ENCODE measurements at regions not wholly inside any gene's neighbourhood (a gene's known extent, or its start where the extent isn't known, plus 50 kb on each side); places are given as distances from the start of the nearest gene placed in this dataset.
"Not testable (repeated sequence)": the region's sequence is repeated elsewhere in the genome, so short reads cannot be mapped to it uniquely, and the experiment has no call there.

DNA sequence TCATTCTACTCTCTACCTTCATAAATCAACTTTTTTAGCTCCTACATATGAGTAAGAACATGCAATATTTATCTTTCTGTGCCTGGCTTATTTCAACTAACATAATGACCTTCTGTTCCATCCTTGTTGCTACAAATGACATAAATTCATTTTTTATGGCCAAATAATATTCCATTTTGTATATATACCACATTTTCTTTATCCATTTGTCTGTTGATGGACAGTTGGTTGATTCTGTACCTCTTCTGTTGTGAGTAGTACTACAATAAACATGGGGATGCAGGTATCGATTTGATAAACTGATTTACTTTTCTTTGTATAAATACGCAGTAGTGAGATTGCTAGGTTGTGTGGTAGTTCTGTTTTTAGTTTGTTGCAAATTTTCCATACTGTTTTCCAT lies 279.5 kb upstream of the NFIA start:
- Histone ChIP-seq H3K4me3 (no peak overlapping the region), H3K4me1 (no peaks in the 10 kb centered on the region), H3K36me3 (ENCODE audit: insufficient read depth in 1 of 2, low read depth in 1 of 2) (no peaks in the 10 kb centered on the region), H3K9me3 (peaks cover 4% of the 10 kb centered on the region), H3K27ac (no peak overlapping the region), H3K27me3 (ENCODE audit: insufficient read depth in 3 of 3, low read length in 2 of 3) (no peaks in the 10 kb centered on the region)
- 98 to 99% (median 99%) methylated on average over 2 of the region's 2 CpGs for WGBS, 3 donors
- intact Hi-C loops (cut with DNase I): no loop called here
- TF ChIP-seq, protein P1, sequence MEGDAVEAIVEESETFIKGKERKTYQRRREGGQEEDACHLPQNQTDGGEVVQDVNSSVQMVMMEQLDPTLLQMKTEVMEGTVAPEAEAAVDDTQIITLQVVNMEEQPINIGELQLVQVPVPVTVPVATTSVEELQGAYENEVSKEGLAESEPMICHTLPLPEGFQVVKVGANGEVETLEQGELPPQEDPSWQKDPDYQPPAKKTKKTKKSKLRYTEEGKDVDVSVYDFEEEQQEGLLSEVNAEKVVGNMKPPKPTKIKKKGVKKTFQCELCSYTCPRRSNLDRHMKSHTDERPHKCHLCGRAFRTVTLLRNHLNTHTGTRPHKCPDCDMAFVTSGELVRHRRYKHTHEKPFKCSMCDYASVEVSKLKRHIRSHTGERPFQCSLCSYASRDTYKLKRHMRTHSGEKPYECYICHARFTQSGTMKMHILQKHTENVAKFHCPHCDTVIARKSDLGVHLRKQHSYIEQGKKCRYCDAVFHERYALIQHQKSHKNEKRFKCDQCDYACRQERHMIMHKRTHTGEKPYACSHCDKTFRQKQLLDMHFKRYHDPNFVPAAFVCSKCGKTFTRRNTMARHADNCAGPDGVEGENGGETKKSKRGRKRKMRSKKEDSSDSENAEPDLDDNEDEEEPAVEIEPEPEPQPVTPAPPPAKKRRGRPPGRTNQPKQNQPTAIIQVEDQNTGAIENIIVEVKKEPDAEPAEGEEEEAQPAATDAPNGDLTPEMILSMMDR (IDR thresholded peaks at IDR 0.05): no peak
- no peak for DNase-seq
- no peak for ATAC-seq

DNA sequence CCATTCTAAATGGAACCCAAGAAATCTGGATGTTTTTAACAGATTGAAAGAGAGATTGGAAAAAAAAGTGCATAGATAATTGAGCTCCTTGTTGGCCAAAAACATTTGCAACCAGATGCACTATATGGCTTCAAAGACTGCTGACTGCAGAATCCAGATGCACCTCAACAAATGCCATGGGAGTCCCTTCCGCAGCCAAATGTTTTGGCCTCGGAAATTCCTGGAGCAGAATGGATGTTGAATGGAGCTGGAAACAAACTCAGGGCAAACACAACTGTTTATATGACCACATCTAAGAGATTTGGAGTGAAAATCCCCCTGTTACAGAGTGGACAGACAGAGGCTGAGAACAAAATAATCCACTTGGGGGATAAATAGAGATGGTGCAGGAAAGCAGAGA lies 285.0 kb upstream of the NFIA start:
- Histone ChIP-seq H3K27me3 (ENCODE audit: insufficient read depth in 3 of 3, low read length in 2 of 3) (no peaks in the 10 kb centered on the region), H3K27ac (no peak overlapping the region), H3K9me3 (no peaks in the 10 kb centered on the region), H3K4me3 (no peak overlapping the region), H3K36me3 (ENCODE audit: insufficient read depth in 1 of 2, low read depth in 1 of 2) (no peaks in the 10 kb centered on the region), H3K4me1 (no peaks in the 10 kb centered on the region)
- DNase-seq: no peak
- intact Hi-C loops (cut with DNase I): no loop called here
- TF ChIP-seq, protein P1 (IDR thresholded peaks at IDR 0.05): no peak
- ATAC-seq: no peak
- 47 to 59% (median 53%) methylated on average over 2 of the region's 2 CpGs for WGBS, 3 donors

DNA sequence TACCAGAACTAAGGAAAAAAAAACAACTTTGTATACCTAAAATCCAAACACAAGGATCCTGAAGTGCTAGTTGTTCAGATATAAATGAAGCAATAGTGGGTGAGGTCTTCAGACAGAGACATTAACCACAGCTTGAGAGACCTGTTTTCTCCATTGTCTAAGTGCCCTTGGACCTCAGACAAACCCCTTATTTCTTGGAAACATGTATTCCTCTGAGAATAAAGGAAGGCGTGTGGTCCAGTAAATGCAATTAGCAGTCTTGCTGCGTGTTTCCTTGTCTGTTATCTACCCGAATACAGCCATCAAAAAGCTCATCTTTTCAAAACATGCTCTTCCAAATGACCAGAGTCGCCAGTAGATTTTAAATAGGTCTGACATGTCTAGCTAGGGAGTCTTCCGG lies 291.1 kb upstream of the NFIA start:
- WGBS, 3 donors: 51 to 61% (median 52%) methylated on average over 5 of the region's 5 CpGs
- ATAC-seq (no peak), DNase-seq (no peak)
- no peaks in the 10 kb centered on the region for H3K9me3 ChIP-seq
- H3K4me3 ChIP-seq: no peak overlapping the region
- H3K4me1 ChIP-seq: no peaks in the 10 kb centered on the region
- no peaks in the 10 kb centered on the region for H3K36me3 ChIP-seq (ENCODE audit: insufficient read depth in 1 of 2, low read depth in 1 of 2)
- intact Hi-C loops (cut with DNase I): no loop called here
- TF ChIP-seq, protein P1 (IDR thresholded peaks at IDR 0.05): no peak
- H3K27me3 ChIP-seq (ENCODE audit: insufficient read depth in 3 of 3, low read length in 2 of 3): no peaks in the 10 kb centered on the region
- no peak overlapping the region for H3K27ac ChIP-seq

DNA sequence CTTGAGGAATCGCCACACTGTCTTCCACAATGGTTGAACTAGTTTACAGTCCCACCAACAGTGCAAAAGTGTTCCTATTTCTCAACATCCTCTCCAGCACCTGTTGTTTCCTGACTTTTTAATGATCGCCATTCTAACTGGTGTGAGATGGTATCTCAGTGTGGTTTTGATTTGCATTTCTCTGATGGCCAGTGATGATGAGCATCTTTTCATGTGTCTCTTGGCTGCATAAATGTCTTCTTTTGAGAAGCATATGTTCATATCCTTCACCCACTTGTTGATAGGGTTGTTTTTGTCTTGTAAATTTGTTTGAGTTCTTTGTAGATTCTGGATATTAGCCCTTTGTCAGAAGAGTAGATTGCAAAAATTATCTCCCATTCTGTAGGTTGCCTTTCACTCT lies 309.3 kb upstream of the NFIA start:
- H3K27me3 ChIP-seq (ENCODE audit: insufficient read depth in 3 of 3, low read length in 2 of 3); DNase-seq; H3K4me1 ChIP-seq; H3K9me3 ChIP-seq; intact Hi-C loops (cut with DNase I); ATAC-seq; H3K27ac ChIP-seq; H3K4me3 ChIP-seq; H3K36me3 ChIP-seq (ENCODE audit: insufficient read depth in 1 of 2, low read depth in 1 of 2): not testable (repeated sequence)
- 77 to 100% (median 96%) methylated on average over 2 of the region's 2 CpGs for WGBS, 3 donors

DNA sequence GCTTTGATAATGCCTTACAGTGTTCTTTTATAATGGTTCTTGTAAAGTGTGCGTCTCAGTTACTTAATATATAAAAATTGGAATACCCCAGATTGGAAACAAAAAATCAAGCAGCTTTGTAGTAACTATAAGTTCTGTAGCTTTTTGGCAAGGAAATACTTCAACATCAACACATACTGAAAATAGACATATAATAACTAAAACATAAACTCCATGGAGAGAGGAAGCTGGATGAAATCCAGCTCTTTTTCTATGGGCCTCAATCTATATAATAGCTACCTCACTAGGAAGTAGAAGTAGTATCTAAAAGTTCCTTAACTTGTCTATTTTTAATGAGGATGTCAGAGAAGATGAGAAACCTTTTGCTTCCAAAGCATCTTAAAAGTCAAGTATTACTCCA lies 313.3 kb upstream of the NFIA start:
- DNase-seq (no peak), ATAC-seq (no peak)
- TF ChIP-seq, protein P1 (IDR thresholded peaks at IDR 0.05): no peak
- no peaks in the 10 kb centered on the region for H3K27me3 ChIP-seq (ENCODE audit: insufficient read depth in 3 of 3, low read length in 2 of 3)
- no peaks in the 10 kb centered on the region for H3K36me3 ChIP-seq (ENCODE audit: insufficient read depth in 1 of 2, low read depth in 1 of 2)
- 86 to 94% (median 87%) methylated on average over 1 of the region's 1 CpG for WGBS, 3 donors
- H3K27ac ChIP-seq: no peak overlapping the region
- no peak overlapping the region for H3K4me3 ChIP-seq
- H3K9me3 ChIP-seq: no peaks in the 10 kb centered on the region
- H3K4me1 ChIP-seq: no peaks in the 10 kb centered on the region
- intact Hi-C loops (cut with DNase I): loop anchor here in 1 of 2 donors (10.0 kb wide), 1 partner anchor 484 kb away; no protein-coding TSS in a partner anchor

Measured in psoas muscle (tissue), 7 donors.